Neuronal stem cell (in vitro differentiated cells): ENCODE measurements at regions not wholly inside any gene's neighbourhood (a gene's known extent, or its start where the extent isn't known, plus 50 kb on each side); places are given as distances from the start of the nearest gene placed in this dataset.

Experiments
- DNase-seq: peaks from one replicate; pipeline ENCODE4 v3.0.0-alpha.2; 2013; ENCODE audit warnings: low spot score
- H2AFZ ChIP-seq: one replicate; pipeline ENCODE4 v1.6.1; 2013; ENCODE audit warnings: mild to moderate bottlenecking, low read length, inconsistent platforms
- H2AK5ac ChIP-seq: 2 replicates; pipeline ENCODE4 v1.6.1; 2013; ENCODE audit warnings: low read depth, mild to moderate bottlenecking, inconsistent platforms, low read length, moderate library complexity, mixed read lengths
- H2BK120ac ChIP-seq: 2 replicates; pipeline ENCODE4 v1.6.1; 2013; ENCODE audit warnings: low read depth, mild to moderate bottlenecking, inconsistent platforms, low read length, moderate library complexity, mixed read lengths
- H2BK12ac ChIP-seq: one replicate; pipeline ENCODE4 v1.6.1; 2013; ENCODE audit warnings: low read length, inconsistent platforms
- H2BK15ac ChIP-seq: 2 replicates; pipeline ENCODE4 v1.6.1; 2013; ENCODE audit warnings: mild to moderate bottlenecking, low read length, inconsistent platforms, mixed read lengths
- H2BK5ac ChIP-seq: one replicate; pipeline ENCODE4 v1.6.1; 2013; ENCODE audit warnings: inconsistent platforms, mild to moderate bottlenecking, low read length, moderate library complexity
- H3K14ac ChIP-seq: one replicate; pipeline ENCODE4 v1.6.1; 2013; ENCODE audit warnings: low read length, inconsistent platforms
- H3K18ac ChIP-seq: 2 replicates; pipeline ENCODE4 v1.6.1; 2013; ENCODE audit warnings: low read length, inconsistent platforms
- H3K23ac ChIP-seq: 2 replicates; pipeline ENCODE4 v1.6.1; 2013; ENCODE audit warnings: low read depth, mild to moderate bottlenecking, mixed read lengths, low read length, inconsistent platforms; ENCODE audit not compliant: poor library complexity
- H3K27ac ChIP-seq: replicated peaks from 3 replicates; pipeline ENCODE4 v1.5.1; 2013; ENCODE audit warnings: low read length, inconsistent platforms
- H3K27me3 ChIP-seq, 3 experiments: 2 replicates each; pipeline ENCODE4 v1.6.1; 2013; ENCODE audit warnings: low read length in 3 of 3, mild to moderate bottlenecking in 2 of 3, inconsistent platforms in 1 of 3, low read depth in 1 of 3, mixed read lengths in 1 of 3, moderate library complexity in 1 of 3; ENCODE audit not compliant: control insufficient read depth in 3 of 3, insufficient read depth in 3 of 3
- H3K36me3 ChIP-seq, 2 donors: replicated peaks in 1 of 2; 2 replicates each; pipeline ENCODE4 v1.6.1; 2013; ENCODE audit warnings: low read length in 2 of 2; ENCODE audit not compliant: control insufficient read depth in 2 of 2, insufficient read depth in 2 of 2
- H3K4ac ChIP-seq: 2 replicates; pipeline ENCODE4 v1.6.1; 2013; ENCODE audit warnings: inconsistent platforms, mild to moderate bottlenecking, low read length, moderate library complexity
- H3K4me1 ChIP-seq, 2 donors: 1 replicate in 1 of 2; 2 replicates in 1 of 2; pipeline ENCODE4 v1.6.1; 2013; ENCODE audit warnings: low read length in 2 of 2, low read depth in 1 of 2; ENCODE audit not compliant: control insufficient read depth in 2 of 2, insufficient read depth in 1 of 2
- H3K4me2 ChIP-seq: one replicate; pipeline ENCODE4 v1.6.1; 2013; ENCODE audit warnings: mild to moderate bottlenecking, low read length, inconsistent platforms; ENCODE audit not compliant: insufficient read depth, poor library complexity, severe bottlenecking
- H3K4me3 ChIP-seq, 2 donors: 2 replicates each; pipeline ENCODE4 v1.5.1; 2013; ENCODE audit warnings: low read length in 2 of 2, mild to moderate bottlenecking in 2 of 2, inconsistent platforms in 1 of 2, moderate library complexity in 1 of 2
- H3K79me1 ChIP-seq: one replicate; pipeline ENCODE4 v1.6.1; 2013; ENCODE audit warnings: low read depth, mild to moderate bottlenecking, inconsistent platforms, low read length, moderate library complexity
- H3K9ac ChIP-seq: one replicate; pipeline ENCODE4 v1.6.1; 2013; ENCODE audit warnings: mild to moderate bottlenecking, low read depth, low read length, inconsistent platforms; ENCODE audit not compliant: poor library complexity
- H3K9me3 ChIP-seq, 2 donors: replicated peaks in 1 of 2; 2 replicates each; pipeline versions ENCODE3 to v1.6.1; 2013; ENCODE audit warnings: low read length in 2 of 2, mild to moderate bottlenecking in 2 of 2, inconsistent platforms in 1 of 2, low read depth in 1 of 2, mixed read lengths in 1 of 2, moderate library complexity in 1 of 2; ENCODE audit not compliant: control insufficient read depth in 2 of 2, insufficient read depth in 1 of 2
- H4K8ac ChIP-seq: one replicate; pipeline ENCODE4 v1.6.1; 2013; ENCODE audit warnings: low read depth, mild to moderate bottlenecking, inconsistent platforms, low read length, moderate library complexity
- H4K91ac ChIP-seq: one replicate; pipeline ENCODE4 v1.6.1; 2013; ENCODE audit warnings: low read length, low read depth, mild to moderate bottlenecking, inconsistent platforms; ENCODE audit not compliant: poor library complexity
- WGBS, 2 donors: extraction: QIAGEN DNeasy Blood & Tissue Kit; methylation state at CpG; one replicate each; pipeline ENCODE4 v1.1.7; 2013; ENCODE audit warnings: missing lambda C conversion rate in 2 of 2, mixed read lengths in 1 of 2; ENCODE audit not compliant: insufficient read length in 2 of 2, insufficient replicate concordance in 1 of 2; ENCODE audit errors: extremely low coverage in 2 of 2; 5-methylcytosine and 5-hydroxymethylcytosine counted together

DNA sequence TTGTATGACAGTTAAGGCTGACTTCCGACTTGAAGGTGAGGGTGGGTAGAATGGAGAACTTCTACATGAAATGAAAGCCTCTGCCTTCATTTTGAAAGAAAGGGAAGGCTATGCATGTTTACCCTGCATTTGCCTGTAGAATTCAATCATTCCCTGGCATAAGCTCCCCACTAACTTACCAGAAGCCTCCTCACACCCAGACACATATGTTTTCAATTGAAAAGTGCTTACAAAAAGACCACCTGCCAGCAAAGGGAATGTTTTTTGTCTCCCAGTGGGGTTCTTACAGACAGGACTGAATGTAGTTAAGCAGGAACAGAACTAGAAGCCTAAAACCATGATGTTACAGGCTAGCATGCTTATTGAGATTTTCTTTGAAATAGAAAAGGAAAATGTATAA lies 392.1 kb upstream of the HSF2 start:
- Histone ChIP-seq H3K27ac (no peak overlapping the region), H4K91ac (no peak overlapping the region), H3K23ac (no peak overlapping the region), H3K36me3 (no peaks in the 10 kb centered on the region), H2BK5ac (no peak overlapping the region), H3K9me3 (no peaks in the 10 kb centered on the region), H3K4me3 (no peak overlapping the region), H3K79me1 (no peaks in the 10 kb centered on the region), H2BK15ac (no peak overlapping the region), H2AK5ac (no peak overlapping the region), H2BK12ac (no peak overlapping the region), H4K8ac (no peak overlapping the region), H3K18ac (no peak overlapping the region), H2AFZ (peak overlapping the region; percentile 54), H3K4me2 (no peak overlapping the region), H3K27me3 (no peaks in the 10 kb centered on the region), H3K4ac (no peak overlapping the region), H3K4me1 (peaks cover 13 to 23% of the 10 kb centered on the region in 2 donors), H3K14ac (no peak overlapping the region), H3K9ac (no peak overlapping the region), H2BK120ac (no peak overlapping the region)
- WGBS, 2 donors: no CpG with 5 or more reads among the region's 1 CpG
- no peak for DNase-seq

DNA sequence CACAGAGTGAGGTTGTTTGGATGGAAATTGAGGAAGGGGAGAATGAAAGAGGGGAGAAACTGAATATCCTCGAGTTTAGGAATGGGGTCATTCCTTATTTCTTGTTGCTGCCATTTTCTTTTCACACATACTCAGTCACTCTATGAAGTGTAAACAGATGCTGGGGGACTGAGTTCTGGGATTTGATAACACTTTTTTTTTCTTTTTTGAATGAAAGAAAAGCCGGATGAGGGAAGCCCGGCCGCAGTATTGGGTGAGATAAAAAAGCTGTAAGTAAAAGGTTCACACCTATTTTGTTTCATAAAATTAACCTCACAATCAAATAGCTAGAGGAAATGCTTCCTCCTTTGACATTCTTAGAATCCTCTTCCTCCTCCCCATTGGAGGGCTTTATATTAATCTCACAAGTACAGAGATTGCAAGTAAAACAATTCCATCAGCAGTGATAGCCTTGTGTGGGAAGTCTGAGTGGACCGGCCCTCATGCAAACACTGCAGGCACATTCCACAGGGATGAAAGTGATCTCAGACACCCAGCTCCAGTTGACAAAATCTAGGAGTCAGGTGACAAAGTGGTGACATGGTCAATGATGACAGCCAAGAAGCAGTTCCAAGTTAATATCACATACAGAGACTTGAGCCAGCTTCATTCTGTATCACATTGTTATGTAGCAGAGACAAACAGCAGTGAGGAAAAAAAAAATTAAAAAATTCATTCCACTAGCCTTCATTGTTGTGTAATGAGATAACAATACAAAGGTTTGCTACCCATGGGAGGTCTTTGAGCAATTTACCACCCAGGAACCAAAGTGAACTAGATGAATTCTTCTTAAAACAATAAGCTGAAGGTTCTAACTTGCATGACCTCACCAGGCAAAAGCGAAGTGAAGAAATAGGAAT lies 391.1 kb upstream of the HSF2 start:
- no peak overlapping the region for H3K18ac ChIP-seq
- no peak overlapping the region for H3K4me3 ChIP-seq
- no peak overlapping the region for H2AK5ac ChIP-seq
- H3K27ac ChIP-seq: no peak overlapping the region
- H3K27me3 ChIP-seq: no peaks in the 10 kb centered on the region
- no peak overlapping the region for H3K4ac ChIP-seq
- no peak overlapping the region for H3K4me2 ChIP-seq
- no CpG with 5 or more reads among the region's 6 CpGs for WGBS, 2 donors
- no peak overlapping the region for H2BK120ac ChIP-seq
- no peak overlapping the region for H2BK12ac ChIP-seq
- H2AFZ ChIP-seq: peak overlapping the region; percentile 77
- H3K36me3 ChIP-seq: no peaks in the 10 kb centered on the region
- peaks cover 11 to 23% of the 10 kb centered on the region in 2 donors for H3K4me1 ChIP-seq
- DNase-seq: peak; percentile 8
- H3K14ac ChIP-seq: no peak overlapping the region
- H2BK15ac ChIP-seq: no peak overlapping the region
- H3K9me3 ChIP-seq: no peaks in the 10 kb centered on the region
- no peak overlapping the region for H3K23ac ChIP-seq
- H4K8ac ChIP-seq: no peak overlapping the region
- no peaks in the 10 kb centered on the region for H3K79me1 ChIP-seq
- no peak overlapping the region for H2BK5ac ChIP-seq
- H4K91ac ChIP-seq: no peak overlapping the region
- H3K9ac ChIP-seq: no peak overlapping the region

DNA sequence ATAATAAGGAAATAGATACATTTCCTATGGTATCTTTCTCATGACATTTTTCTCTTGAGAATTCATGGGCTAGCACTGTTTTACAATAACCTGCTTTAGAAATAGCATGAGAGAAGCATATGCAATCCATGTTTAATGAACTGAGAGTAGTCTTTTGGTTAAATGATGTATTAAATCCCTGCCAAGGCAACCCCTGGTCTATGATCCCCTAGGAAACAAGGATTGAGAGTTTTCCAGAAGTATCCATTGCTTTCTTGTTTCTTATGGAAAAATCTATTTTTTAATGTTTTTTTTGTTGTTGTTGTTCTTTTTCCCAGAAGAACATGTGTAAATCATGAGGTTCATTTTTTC lies 390.5 kb upstream of the HSF2 start:
- no peak overlapping the region for H2BK5ac ChIP-seq

DNA sequence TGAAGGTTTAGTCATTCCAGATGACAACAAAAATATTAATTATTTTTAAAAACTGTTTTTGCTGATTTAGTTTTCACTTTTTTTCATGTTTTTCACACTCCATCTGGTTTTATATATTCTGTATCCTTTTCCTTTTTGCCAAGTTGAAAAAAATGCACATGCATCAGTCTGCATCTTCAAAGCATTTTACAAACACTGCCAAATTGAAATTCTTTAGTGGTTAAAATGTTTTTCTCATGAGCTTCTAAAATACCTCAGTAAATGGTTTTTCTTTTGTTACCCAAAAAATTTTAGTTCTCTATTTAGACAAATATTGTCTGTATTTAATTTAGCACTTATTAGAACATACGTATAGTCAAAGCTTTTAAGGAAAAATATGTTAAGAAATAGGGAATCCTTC lies 386.9 kb upstream of the HSF2 start:
- H3K27me3 ChIP-seq: no peaks in the 10 kb centered on the region
- no peak overlapping the region for H4K8ac ChIP-seq
- no peak overlapping the region for H2AK5ac ChIP-seq
- H3K9ac ChIP-seq: no peak overlapping the region
- no peak overlapping the region for H2AFZ ChIP-seq
- H3K79me1 ChIP-seq: no peaks in the 10 kb centered on the region
- no peak overlapping the region for H2BK5ac ChIP-seq
- H3K18ac ChIP-seq: no peak overlapping the region
- no peak overlapping the region for H2BK120ac ChIP-seq
- DNase-seq: no peak
- WGBS, 2 donors: no CpG with 5 or more reads among the region's 1 CpG
- no peak overlapping the region for H3K23ac ChIP-seq
- H4K91ac ChIP-seq: no peak overlapping the region
- no peak overlapping the region for H3K27ac ChIP-seq
- no peak overlapping the region for H2BK15ac ChIP-seq
- H3K4me3 ChIP-seq: no peak overlapping the region
- no peak overlapping the region for H3K4me2 ChIP-seq
- no peaks in the 10 kb centered on the region for H3K36me3 ChIP-seq
- H3K4ac ChIP-seq: no peak overlapping the region
- H2BK12ac ChIP-seq: no peak overlapping the region
- H3K9me3 ChIP-seq: no peaks in the 10 kb centered on the region
- H3K14ac ChIP-seq: no peak overlapping the region
- peaks cover 6 to 12% of the 10 kb centered on the region in 2 donors for H3K4me1 ChIP-seq

More for the DNA sequence above, 390.5 kb upstream of the HSF2 start:
- Histone ChIP-seq H3K79me1 (no peaks in the 10 kb centered on the region), H2BK12ac (no peak overlapping the region), H3K9ac (no peak overlapping the region), H3K23ac (no peak overlapping the region), H3K4me3 (no peak overlapping the region), H4K8ac (no peak overlapping the region), H3K36me3 (no peaks in the 10 kb centered on the region), H3K27ac (no peak overlapping the region), H3K9me3 (no peaks in the 10 kb centered on the region), H3K4me1 (peaks cover 11 to 23% of the 10 kb centered on the region in 2 donors), H3K14ac (no peak overlapping the region), H3K4ac (no peak overlapping the region), H2AK5ac (no peak overlapping the region), H3K27me3 (no peaks in the 10 kb centered on the region), H3K4me2 (no peak overlapping the region), H2BK120ac (no peak overlapping the region), H4K91ac (no peak overlapping the region), H2AFZ (peak overlapping the region; percentile 77), H3K18ac (no peak overlapping the region), H2BK15ac (no peak overlapping the region)
- no peak for DNase-seq
